Adrenal gland (tissue), 9 donors: ENCODE measurements at regions not wholly inside any gene's neighbourhood (a gene's known extent, or its start where the extent isn't known, plus 50 kb on each side); places are given as distances from the start of the nearest gene placed in this dataset.

Experiments
- DNase-seq, 7 donors: peaks; one replicate each; pipeline ENCODE4 v3.0.0-alpha.2; 2019 to 2020
- H3K27ac ChIP-seq, 5 donors: fragments of 200-600 bp; sonication (generic) in 4 of 5; 1 replicate in 3 of 5; 2 replicates in 2 of 5; pipeline versions ENCODE4 v1.5.1 to v1.8.0; 2016 to 2020; ENCODE audit warnings: mild to moderate bottlenecking in 1 of 5
- H3K27me3 ChIP-seq: fragments of 200-600 bp; 2 replicates; pipeline ENCODE4 v1.8.0; 2021
- H3K36me3 ChIP-seq, 2 donors: fragments of 200-600 bp; replicated peaks in 1 of 2; 1 replicate in 1 of 2; 2 replicates in 1 of 2; pipeline versions ENCODE4 v1.5.1 to v1.8.0; 2018 to 2022
- H3K4me1 ChIP-seq, 2 donors: fragments of 200-600 bp; replicated peaks in 1 of 2; 1 replicate in 1 of 2; 2 replicates in 1 of 2; pipeline versions ENCODE4 v1.5.1 to v1.8.0; 2018 to 2021
- H3K4me3 ChIP-seq, 4 donors: fragments of 200-600 bp; sonication (generic) in 3 of 4; one replicate each; pipeline ENCODE4 v1.5.1; 2016 to 2018
- H3K9me3 ChIP-seq, 3 donors: fragments of 200-600 bp; sonication (generic) in 1 of 3; replicated peaks in 1 of 3; 1 replicate in 2 of 3; 2 replicates in 1 of 3; pipeline versions ENCODE4 v1.5.1 to v1.8.0; 2016 to 2021
- POLR2A ChIP-seq, 2 donors: fragments of 450-650 bp; IDR thresholded peaks; one replicate each; pipeline ENCODE4 v1.6.1; 2017; ENCODE audit warnings: antibody characterized with exemption in 2 of 2, mild to moderate bottlenecking in 2 of 2, moderate library complexity in 1 of 2
- WGBS, 4 donors: extraction: QIAGEN DNeasy Blood & Tissue Kit in 2 of 4; methylation state at CpG; one replicate each; pipeline versions ENCODE4 v1.1.5 to v1.1.7; 2013 to 2017; 5-methylcytosine and 5-hydroxymethylcytosine counted together
- intact Hi-C, 2 donors: fragments of 100-400 bp; cut with DNase I; formaldehyde crosslinking; loops; one replicate each; pipeline versions ENCODE4 v1.14.1 to v1.15.0; 2022 to 2023
- TF ChIP-seq, protein P1 (sequence below), 6 experiments: fragments of 450-650 bp in 4 of 6; fragments of 200-600 bp in 2 of 6; sonication (generic) in 1 of 6; IDR thresholded peaks; 1 replicate in 5 of 6; 2 replicates in 1 of 6; pipeline versions ENCODE4 v1.5.1 to v1.8.0; 2016 to 2021; ENCODE audit warnings: antibody characterized with exemption in 6 of 6, mild to moderate bottlenecking in 2 of 6, moderate library complexity in 1 of 6
- donor health status: healthy with polysubstance abuse.
- donor health status: Bipolar disorder and iron deficiency.
- donor health status: DM: yes; HTN: yes; CAD: no.
- donor health status: DM: no; HTN: no; CAD: no.
- donor health status: DM: no; HTN: no; CAD: no.

DNA sequence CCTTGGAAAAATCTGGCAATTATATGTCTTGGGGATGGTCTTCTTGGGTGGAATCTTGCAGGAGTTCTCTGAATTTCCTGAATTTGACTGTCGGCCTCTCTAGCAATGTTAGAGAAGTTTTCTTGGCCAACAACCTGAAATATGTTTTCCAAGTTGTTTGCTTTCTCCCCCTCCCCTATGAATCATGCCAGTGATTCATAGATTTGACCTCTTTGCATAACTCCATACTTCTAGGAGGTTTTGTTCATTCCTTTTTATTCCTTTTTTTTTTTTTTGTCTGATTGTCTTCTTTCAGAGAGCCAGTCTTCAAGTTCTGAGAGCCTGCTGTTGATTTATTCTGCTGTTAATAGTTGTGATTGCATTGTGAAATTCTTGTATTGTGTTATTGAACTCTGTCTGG, 56.7 kb upstream of the SLC44A1 start:
- intact Hi-C loops: loop anchor here in 1 of 2 donors (10.0 kb wide), 1 partner anchor 57 kb away; the partner anchor contains the start of gene SLC44A1
- H3K27me3 ChIP-seq: no peaks in the 10 kb centered on the region
- WGBS, 4 donors: 22 to 38% (median 31%) methylated on average over 1 of the region's 1 CpG
- peaks cover 10 to 13% of the 10 kb centered on the region in 2 donors for H3K4me1 ChIP-seq
- no peak for TF ChIP-seq POLR2A (IDR thresholded peaks at IDR 0.05)
- TF ChIP-seq, protein P1, sequence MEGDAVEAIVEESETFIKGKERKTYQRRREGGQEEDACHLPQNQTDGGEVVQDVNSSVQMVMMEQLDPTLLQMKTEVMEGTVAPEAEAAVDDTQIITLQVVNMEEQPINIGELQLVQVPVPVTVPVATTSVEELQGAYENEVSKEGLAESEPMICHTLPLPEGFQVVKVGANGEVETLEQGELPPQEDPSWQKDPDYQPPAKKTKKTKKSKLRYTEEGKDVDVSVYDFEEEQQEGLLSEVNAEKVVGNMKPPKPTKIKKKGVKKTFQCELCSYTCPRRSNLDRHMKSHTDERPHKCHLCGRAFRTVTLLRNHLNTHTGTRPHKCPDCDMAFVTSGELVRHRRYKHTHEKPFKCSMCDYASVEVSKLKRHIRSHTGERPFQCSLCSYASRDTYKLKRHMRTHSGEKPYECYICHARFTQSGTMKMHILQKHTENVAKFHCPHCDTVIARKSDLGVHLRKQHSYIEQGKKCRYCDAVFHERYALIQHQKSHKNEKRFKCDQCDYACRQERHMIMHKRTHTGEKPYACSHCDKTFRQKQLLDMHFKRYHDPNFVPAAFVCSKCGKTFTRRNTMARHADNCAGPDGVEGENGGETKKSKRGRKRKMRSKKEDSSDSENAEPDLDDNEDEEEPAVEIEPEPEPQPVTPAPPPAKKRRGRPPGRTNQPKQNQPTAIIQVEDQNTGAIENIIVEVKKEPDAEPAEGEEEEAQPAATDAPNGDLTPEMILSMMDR (IDR thresholded peaks at IDR 0.05): no peak
- no peak overlapping the region for H3K4me3 ChIP-seq
- H3K9me3 ChIP-seq: no peaks in the 10 kb centered on the region
- peak overlapping the region in 2 of 5 donors; percentile 37 to 72 for H3K27ac ChIP-seq
- DNase-seq: peak in 3 of 7 donors; percentile 14 to 37 (median 27)
- no peaks in the 10 kb centered on the region for H3K36me3 ChIP-seq

DNA sequence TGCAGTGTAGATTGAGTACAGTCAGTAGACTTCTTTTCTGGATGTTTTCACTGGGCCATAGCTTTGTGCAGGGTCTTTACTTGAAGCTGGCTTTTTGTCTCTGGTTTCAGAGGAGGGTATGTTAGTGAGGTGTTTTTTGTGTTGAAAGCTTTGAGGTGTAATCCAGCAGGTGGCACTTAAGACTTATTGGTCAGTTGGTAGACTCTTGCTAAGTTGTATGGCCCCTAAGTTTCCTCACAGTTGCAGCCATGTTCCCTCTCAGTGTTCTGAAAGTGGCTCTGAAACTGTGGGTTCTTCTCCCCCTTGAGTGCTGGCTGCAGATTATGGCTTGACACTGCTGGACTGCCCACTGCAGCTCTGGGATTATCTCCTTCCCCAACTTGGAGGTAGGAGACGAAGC, 55.7 kb upstream of the SLC44A1 start:
- TF ChIP-seq POLR2A (IDR thresholded peaks at IDR 0.05): no peak
- TF ChIP-seq, protein P1 (IDR thresholded peaks at IDR 0.05): no peak
- Histone ChIP-seq H3K4me3 (no peak overlapping the region), H3K27me3 (no peaks in the 10 kb centered on the region), H3K4me1 (peaks cover 10 to 13% of the 10 kb centered on the region in 2 donors), H3K36me3 (no peaks in the 10 kb centered on the region), H3K9me3 (no peaks in the 10 kb centered on the region), H3K27ac (no peak overlapping the region)
- no peak for DNase-seq
- intact Hi-C loops: loop anchor here in 1 of 2 donors (10.0 kb wide), 1 partner anchor 56 kb away; the partner anchor contains the start of gene SLC44A1
- WGBS, 4 donors: 85 to 100% (median 94%) methylated on average over 1 of the region's 1 CpG

DNA sequence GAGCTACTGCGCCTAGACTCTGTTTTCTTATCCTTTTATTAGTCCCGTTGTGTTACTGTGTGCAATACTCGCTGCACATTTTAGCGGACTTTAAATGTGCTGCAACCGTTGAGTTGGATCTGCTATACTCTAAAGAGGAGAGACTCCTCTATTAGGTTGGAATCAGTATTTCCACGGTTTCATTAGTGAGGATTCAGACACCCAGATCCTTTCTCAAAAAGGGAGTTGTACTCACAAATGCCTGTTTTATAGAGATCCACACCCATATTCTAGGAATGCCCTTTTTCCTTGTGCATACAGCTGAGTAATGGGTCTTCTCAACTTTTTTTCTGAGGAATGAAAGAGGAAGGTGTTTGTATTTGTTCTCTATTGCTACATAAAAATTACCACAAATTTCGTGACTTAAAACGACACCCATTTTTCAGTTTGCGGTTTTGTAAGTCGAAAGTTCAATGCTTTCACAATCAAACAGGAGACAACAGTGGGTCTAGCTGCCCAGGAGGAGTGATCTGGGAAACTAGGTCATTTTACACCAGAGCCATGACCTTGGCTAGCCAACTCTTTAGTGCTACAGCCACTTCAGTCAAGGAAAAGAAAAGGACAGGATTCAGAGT, 52.8 kb upstream of the SLC44A1 start:
- 54 to 70% (median 59%) methylated on average over 10 of the region's 10 CpGs for WGBS, 4 donors
- Histone ChIP-seq H3K4me3 (peak overlapping the region in 1 of 4 donors; percentile 5), H3K27me3 (no peaks in the 10 kb centered on the region), H3K9me3 (no peaks in the 10 kb centered on the region), H3K27ac (peak overlapping the region in 4 of 5 donors; percentile 23 to 60 (median 44)), H3K36me3 (no peaks in the 10 kb centered on the region), H3K4me1 (peaks cover 10 to 13% of the 10 kb centered on the region in 2 donors)
- intact Hi-C loops: no loop called here
- peak; percentile 35 to 74 (median 61) for DNase-seq
- TF ChIP-seq, protein P1 (IDR thresholded peaks at IDR 0.05): no peak
- TF ChIP-seq POLR2A (IDR thresholded peaks at IDR 0.05): peak in 1 of 2 donors; percentile 16

DNA sequence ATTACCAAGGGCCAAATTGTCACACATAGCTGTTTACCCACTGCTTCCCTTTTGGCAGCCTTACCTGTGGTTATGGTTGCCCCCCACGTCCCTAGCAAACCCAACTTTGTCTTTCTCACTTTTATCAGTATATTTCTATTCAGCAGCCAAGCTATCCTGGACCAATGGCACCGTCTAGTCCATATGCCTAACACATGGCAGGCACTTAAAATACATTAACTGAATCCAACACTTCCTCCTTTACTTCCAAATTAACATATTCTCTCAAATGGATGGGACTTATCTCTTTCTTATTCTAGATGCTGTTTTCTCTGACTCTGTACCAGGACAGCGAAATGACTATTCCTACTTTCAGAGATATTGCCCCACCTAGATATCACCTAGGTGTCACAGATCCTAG, 50.9 kb upstream of the SLC44A1 start:
- H3K9me3 ChIP-seq: no peaks in the 10 kb centered on the region
- TF ChIP-seq, protein P1 (IDR thresholded peaks at IDR 0.05): no peak
- TF ChIP-seq POLR2A (IDR thresholded peaks at IDR 0.05): no peak
- no peak overlapping the region for H3K4me3 ChIP-seq
- H3K27ac ChIP-seq: no peak overlapping the region
- no peaks in the 10 kb centered on the region for H3K27me3 ChIP-seq
- 79 to 89% (median 82%) methylated on average over 3 of the region's 3 CpGs for WGBS, 4 donors
- no peak for DNase-seq
- H3K36me3 ChIP-seq: no peaks in the 10 kb centered on the region
- intact Hi-C loops: no loop called here
- H3K4me1 ChIP-seq: peaks cover 7 to 8% of the 10 kb centered on the region in 2 donors
